Endothelial cell of umbilical vein (primary cell): ENCODE measurements at regions not wholly inside any gene's neighbourhood (a gene's known extent, or its start where the extent isn't known, plus 50 kb on each side); places are given as distances from the start of the nearest gene placed in this dataset.

Source experiments
- BruUV-seq: library from RNA; stranded (reverse); fragments of 400-500 nt; replicated peaks from 2 replicates; lab custom pipeline; 2021; lab: Mats Ljungman, UMichigan
- CTCF ChIA-PET: fragments of 300-600, 350-600 bp; sonication (Branson Sonifier 250); formaldehyde crosslinking; loops from one replicate; lab custom pipeline; 2021; ENCODE audit warnings: antibody characterized with exemption, inconsistent platforms; lab: Charles Lee
- POLR2A ChIA-PET: fragments of 300-600, 350-600 bp; sonication (Branson Sonifier 250); formaldehyde crosslinking; loops from one replicate; lab custom pipeline; 2021; ENCODE audit warnings: antibody characterized with exemption, inconsistent platforms; lab: Charles Lee
- DNase-seq: peaks from one replicate; pipeline ENCODE4 v3.0.0-alpha.2; 2011; ENCODE audit warnings: low read depth, low spot score
- FAIRE-seq: peaks from 2 replicates; lab custom pipeline; 2011; peaks lifted over from hg19 to GRCh38; lab: Jason Lieb, UNC
- H2AFZ ChIP-seq: 2 replicates; pipeline ENCODE4 v1.6.0; 2012; ENCODE audit warnings: low read depth, low read length, control low read depth, inconsistent platforms
- H3K27ac ChIP-seq: 2 replicates; pipeline ENCODE4 v1.5.1; 2011; ENCODE audit warnings: low read depth, mild to moderate bottlenecking, control low read depth, low read length, moderate library complexity; ENCODE audit not compliant: insufficient read depth
- H3K27me3 ChIP-seq, 2 experiments: 2 replicates each; pipeline versions ENCODE4 v1.6.0 to v1.6.1; 2011; ENCODE audit warnings: low read length in 2 of 2, mixed read lengths in 1 of 2; ENCODE audit not compliant: control insufficient read depth in 2 of 2, insufficient read depth in 2 of 2
- H3K36me3 ChIP-seq, 2 experiments: 2 replicates in 1 of 2; 3 replicates in 1 of 2; pipeline ENCODE4 v1.5.1; 2011; ENCODE audit warnings: low read length in 2 of 2, mild to moderate bottlenecking in 1 of 2, moderate library complexity in 1 of 2; ENCODE audit not compliant: control insufficient read depth in 2 of 2, insufficient read depth in 2 of 2; ENCODE audit errors: extremely low read depth in 1 of 2
- H3K4me1 ChIP-seq: 3 replicates; pipeline ENCODE4 v1.5.1; 2011; ENCODE audit warnings: mild to moderate bottlenecking, low read length; ENCODE audit not compliant: control insufficient read depth, insufficient read depth; ENCODE audit errors: extremely low read depth
- H3K4me2 ChIP-seq: 2 replicates; pipeline ENCODE4 v1.6.1; 2011; ENCODE audit warnings: low read length, control low read depth, mixed read lengths; ENCODE audit not compliant: insufficient read depth
- H3K4me3 ChIP-seq, 3 experiments: fragments of 200-600 bp in 1 of 3; sonication (generic), shearing (Covaris generic) in 1 of 3; replicated peaks in 1 of 3; 2 replicates each; pipeline ENCODE4 v1.5.1; 2011 to 2016; ENCODE audit warnings: control low read depth in 3 of 3, low read length in 3 of 3, mild to moderate bottlenecking in 2 of 3, inconsistent platforms in 1 of 3, low read depth in 1 of 3, moderate library complexity in 1 of 3; ENCODE audit not compliant: insufficient read depth in 1 of 3
- H3K79me2 ChIP-seq: 2 replicates; pipeline ENCODE4 v1.6.0; 2012; ENCODE audit warnings: low read length, inconsistent platforms; ENCODE audit not compliant: control insufficient read depth, insufficient read depth
- H3K9ac ChIP-seq: replicated peaks from 2 replicates; pipeline ENCODE3; 2011; ENCODE audit warnings: low read length, control low read depth; ENCODE audit not compliant: insufficient read depth; ENCODE audit errors: extremely low read depth
- H3K9me1 ChIP-seq: replicated peaks from 3 replicates; pipeline ENCODE4 v1.6.0; 2011; ENCODE audit warnings: mild to moderate bottlenecking, low read length; ENCODE audit not compliant: control insufficient read depth, insufficient read depth; ENCODE audit errors: extremely low read depth
- H3K9me3 ChIP-seq: replicated peaks from 2 replicates; pipeline ENCODE4 v1.5.1; 2012; ENCODE audit warnings: low read length, inconsistent platforms; ENCODE audit not compliant: control insufficient read depth, insufficient read depth
- H4K20me1 ChIP-seq: replicated peaks from 2 replicates; pipeline ENCODE3; 2011; ENCODE audit warnings: mild to moderate bottlenecking, low read length; ENCODE audit not compliant: control insufficient read depth, insufficient read depth; ENCODE audit errors: extremely low read depth
- CTCF ChIP-seq, 2 donors: IDR thresholded peaks; 1 replicate in 1 of 2; 2 replicates in 1 of 2; pipeline ENCODE4 v1.5.1; 2011; ENCODE audit warnings: low read length in 2 of 2, mild to moderate bottlenecking in 2 of 2, moderate library complexity in 2 of 2, control low read depth in 1 of 2, inconsistent platforms in 1 of 2, low read depth in 1 of 2; ENCODE audit not compliant: insufficient read depth in 1 of 2; ENCODE audit errors: extremely low read depth in 1 of 2
- EZH2 ChIP-seq: IDR thresholded peaks from 2 replicates; pipeline ENCODE4 v1.6.1; 2012; ENCODE audit warnings: borderline replicate concordance, low read depth, mild to moderate bottlenecking, moderate library complexity, low read length, inconsistent platforms; ENCODE audit not compliant: severe bottlenecking
- GATA2 ChIP-seq: IDR thresholded peaks from 2 replicates; pipeline ENCODE4 v1.7.0; 2011; ENCODE audit warnings: low read depth, mild to moderate bottlenecking, moderate library complexity, mixed read lengths, low read length; ENCODE audit not compliant: insufficient read length, insufficient read depth
- JUN ChIP-seq: IDR thresholded peaks from 2 replicates; pipeline ENCODE4 v1.6.1; 2011; ENCODE audit warnings: borderline replicate concordance, low read depth; ENCODE audit not compliant: insufficient read length, insufficient read depth
- MAX ChIP-seq: IDR thresholded peaks from 2 replicates; pipeline ENCODE4 v1.6.1; 2011; ENCODE audit not compliant: insufficient read depth, insufficient read length
- MYC ChIP-seq: IDR thresholded peaks from one replicate; pipeline ENCODE4 v1.6.1; 2011; ENCODE audit warnings: mild to moderate bottlenecking, low read depth, low read length
- POLR2A ChIP-seq: IDR thresholded peaks from 2 replicates; pipeline ENCODE4 v1.6.1; 2012; ENCODE audit warnings: low read depth, mild to moderate bottlenecking, control low read depth, low read length
- POLR2AphosphoS5 ChIP-seq: IDR thresholded peaks from 2 replicates; pipeline ENCODE4 v1.6.1; 2012; ENCODE audit warnings: low read depth, mild to moderate bottlenecking, control low read depth, low read length, moderate library complexity; ENCODE audit not compliant: insufficient read depth
- dilution Hi-C: fragments of 300-500 bp; cut with MboI; formaldehyde crosslinking; loops from one replicate; pipeline ENCODE4 v1.15.0; 2019; ENCODE audit warnings: low sequenced_read_pairs; ENCODE audit not compliant: extremely low pct_ligation_motif_present
- intact Hi-C: fragments of 100-400 bp; cut with micrococcal nuclease; formaldehyde crosslinking; loops from one replicate; pipeline ENCODE4 v1.10.0; 2022

- CTCF ChIA-PET = no interaction called here
- TF ChIP-seq MYC (no peak), MAX (no peak), EZH2 (no peak), GATA2 (no peak), POLR2A (no peak)
Measured at GRCh38 chr7:54885285-54885684, 126.3 kb upstream of the SEC61G start.

GRCh38 chr7:54888067-54888733 is 129.2 kb upstream of the SEC61G start:
- Histone ChIP-seq H3K4me1 (no peaks in the 10 kb centered on the region), H3K27ac (no peak overlapping the region), H3K27me3 (peaks cover 0 to under 1% of the 10 kb centered on the region in 2 experiments), H4K20me1 (no peaks in the 10 kb centered on the region), H2AFZ (peak overlapping the region; percentile 72), H3K4me3 (no peak overlapping the region), H3K4me2 (peak overlapping the region; percentile 18), H3K9me1 (no peaks in the 10 kb centered on the region), H3K9ac (no peak overlapping the region), H3K9me3 (no peaks in the 10 kb centered on the region), H3K36me3 (no peaks in the 10 kb centered on the region), H3K79me2 (no peaks in the 10 kb centered on the region)
- no TSS peak for BruUV-seq
- dilution Hi-C loops = no loop called here
- DNase-seq (no peak), FAIRE-seq (no peak)
- CTCF ChIA-PET = interaction anchor here (1.2 kb wide), 1 partner anchor 28 kb away, joined by 5 read pairs; no protein-coding TSS in a partner anchor
- POLR2A ChIA-PET = no interaction called here
- intact Hi-C loops = no loop called here
- TF ChIP-seq JUN = no peak
- no peak for TF ChIP-seq CTCF (IDR thresholded peaks at IDR 0.05; ENCODE audit: extremely low read depth in 1 of 2, insufficient read depth in 1 of 2, low read depth in 1 of 2, low read length in 2 of 2)
- TF ChIP-seq MAX = no peak
- TF ChIP-seq POLR2AphosphoS5 = no peak

More at GRCh38 chr7:54885285-54885684, 126.3 kb upstream of the SEC61G start:
- Histone ChIP-seq H3K9me1 (no peaks in the 10 kb centered on the region), H3K4me3 (no peak overlapping the region), H3K4me1 (no peaks in the 10 kb centered on the region), H3K79me2 (no peaks in the 10 kb centered on the region), H3K27me3 (peaks cover 0 to 2% of the 10 kb centered on the region in 2 experiments), H3K4me2 (no peak overlapping the region), H2AFZ (no peak overlapping the region), H3K36me3 (no peaks in the 10 kb centered on the region), H4K20me1 (no peaks in the 10 kb centered on the region), H3K9ac (no peak overlapping the region), H3K9me3 (no peaks in the 10 kb centered on the region), H3K27ac (no peak overlapping the region)
- dilution Hi-C loops = no loop called here
- POLR2A ChIA-PET = no interaction called here
- intact Hi-C loops = no loop called here
- no TSS peak for BruUV-seq
- DNase-seq = no peak
- FAIRE-seq = no peak
